Keratinocyte (primary cell): ENCODE measurements at regions not wholly inside any gene's neighbourhood (a gene's known extent, or its start where the extent isn't known, plus 50 kb on each side); places are given as distances from the start of the nearest gene placed in this dataset.

Experiments used
- EZH2 ChIP-seq: IDR thresholded peaks from one replicate; pipeline ENCODE4 v1.6.1; 2012; ENCODE audit warnings: inconsistent platforms, mild to moderate bottlenecking, low read length, moderate library complexity
- TF ChIP-seq, protein P1 (sequence below), 3 experiments: IDR thresholded peaks in 1 of 3; conservative IDR thresholded peaks in 1 of 3; optimal IDR thresholded peaks in 1 of 3; 2 replicates in 2 of 3; 3 replicates in 1 of 3; pipeline versions ENCODE3 to v1.5.1; 2011; ENCODE audit warnings: low read length in 3 of 3, mild to moderate bottlenecking in 3 of 3, moderate library complexity in 2 of 3, control low read depth in 1 of 3, inconsistent platforms in 1 of 3; ENCODE audit not compliant: insufficient read depth in 2 of 3; ENCODE audit errors: extremely low read depth in 1 of 3

DNA sequence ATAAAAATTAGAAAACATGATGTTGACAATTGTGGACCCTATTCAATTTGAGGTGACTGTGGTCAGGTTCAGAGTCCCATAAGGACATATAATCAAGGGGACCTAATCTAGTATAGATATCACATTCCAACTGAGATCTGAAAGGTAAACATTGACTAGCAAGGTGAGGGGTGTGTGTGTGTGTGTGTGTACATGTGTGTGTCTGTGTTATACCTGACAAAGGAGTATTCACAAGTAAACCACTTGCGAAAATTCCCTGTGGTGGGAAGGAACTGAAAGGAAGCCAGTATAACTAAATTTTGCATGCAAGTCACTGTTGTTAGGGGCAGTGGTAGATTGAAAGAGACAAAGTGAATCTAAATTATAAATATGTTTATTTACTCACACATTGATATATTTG lies 723.7 kb downstream of the COL12A1 start:
- TF ChIP-seq, protein P1, sequence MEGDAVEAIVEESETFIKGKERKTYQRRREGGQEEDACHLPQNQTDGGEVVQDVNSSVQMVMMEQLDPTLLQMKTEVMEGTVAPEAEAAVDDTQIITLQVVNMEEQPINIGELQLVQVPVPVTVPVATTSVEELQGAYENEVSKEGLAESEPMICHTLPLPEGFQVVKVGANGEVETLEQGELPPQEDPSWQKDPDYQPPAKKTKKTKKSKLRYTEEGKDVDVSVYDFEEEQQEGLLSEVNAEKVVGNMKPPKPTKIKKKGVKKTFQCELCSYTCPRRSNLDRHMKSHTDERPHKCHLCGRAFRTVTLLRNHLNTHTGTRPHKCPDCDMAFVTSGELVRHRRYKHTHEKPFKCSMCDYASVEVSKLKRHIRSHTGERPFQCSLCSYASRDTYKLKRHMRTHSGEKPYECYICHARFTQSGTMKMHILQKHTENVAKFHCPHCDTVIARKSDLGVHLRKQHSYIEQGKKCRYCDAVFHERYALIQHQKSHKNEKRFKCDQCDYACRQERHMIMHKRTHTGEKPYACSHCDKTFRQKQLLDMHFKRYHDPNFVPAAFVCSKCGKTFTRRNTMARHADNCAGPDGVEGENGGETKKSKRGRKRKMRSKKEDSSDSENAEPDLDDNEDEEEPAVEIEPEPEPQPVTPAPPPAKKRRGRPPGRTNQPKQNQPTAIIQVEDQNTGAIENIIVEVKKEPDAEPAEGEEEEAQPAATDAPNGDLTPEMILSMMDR (optimal IDR thresholded peaks at IDR 0.05 in 1 of 3, IDR thresholded peaks at IDR 0.05 in 1 of 3, conservative IDR thresholded peaks at IDR 0.05 in 1 of 3; ENCODE audit: extremely low read depth in 1 of 3, insufficient read depth in 2 of 3, low read length in 3 of 3), result no peak
- no peak for TF ChIP-seq EZH2
